Activated T-cell treated with anti-CD3 and anti-CD28 coated beads, Interleukin-2, amount 50 U/mL, for 48 hours (primary cell): ENCODE measurements at regions not wholly inside any gene's neighbourhood (a gene's known extent, or its start where the extent isn't known, plus 50 kb on each side); places are given as distances from the start of the nearest gene placed in this dataset.
"Not testable (repeated sequence)": the region's sequence is repeated elsewhere in the genome, so short reads cannot be mapped to it uniquely, and the experiment has no call there.

ENCODE experiments used
- DNase-seq, 2 experiments: peaks; one replicate each; pipeline ENCODE4 v3.0.0-alpha.2; 2020

DNA sequence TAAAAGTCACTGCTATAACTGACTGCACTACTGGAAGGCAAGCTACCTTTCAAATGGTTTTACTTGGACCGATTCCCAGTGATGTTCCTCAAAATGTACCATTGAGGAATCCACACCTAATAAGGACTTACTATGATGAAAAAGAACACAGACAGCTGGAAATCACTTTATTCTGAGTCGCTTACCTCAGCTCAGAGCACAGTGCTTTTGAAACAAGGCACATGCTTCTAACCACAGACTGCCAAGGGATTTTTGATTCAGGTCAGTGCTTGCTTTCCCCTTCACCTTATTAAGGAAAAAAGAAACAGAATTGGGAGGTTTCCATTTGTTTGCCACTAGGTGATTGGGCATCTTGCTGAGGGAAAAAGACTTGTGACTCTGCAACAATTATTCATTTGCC is 707.5 kb upstream of the FSHR start:
- no peak for DNase-seq

DNA sequence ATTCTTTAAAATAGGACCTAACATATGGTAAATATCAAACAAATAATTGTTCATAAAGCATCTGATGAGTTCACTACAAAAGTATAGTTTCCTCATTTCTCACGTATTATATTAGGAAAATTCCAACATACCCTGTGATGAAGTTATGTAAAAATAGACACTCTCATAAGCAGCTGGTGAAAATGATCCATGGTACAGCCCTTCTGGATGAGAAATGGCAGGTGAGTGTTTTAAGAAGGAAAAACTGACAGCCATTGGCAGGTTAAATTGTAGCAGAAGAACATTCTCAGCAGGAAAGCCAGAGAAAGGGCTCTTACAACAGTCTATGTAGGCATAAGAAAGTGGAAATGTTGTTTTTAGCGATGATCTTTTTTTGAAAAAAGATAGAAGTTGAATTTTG is 706.5 kb upstream of the FSHR start:
- no peak for DNase-seq

DNA sequence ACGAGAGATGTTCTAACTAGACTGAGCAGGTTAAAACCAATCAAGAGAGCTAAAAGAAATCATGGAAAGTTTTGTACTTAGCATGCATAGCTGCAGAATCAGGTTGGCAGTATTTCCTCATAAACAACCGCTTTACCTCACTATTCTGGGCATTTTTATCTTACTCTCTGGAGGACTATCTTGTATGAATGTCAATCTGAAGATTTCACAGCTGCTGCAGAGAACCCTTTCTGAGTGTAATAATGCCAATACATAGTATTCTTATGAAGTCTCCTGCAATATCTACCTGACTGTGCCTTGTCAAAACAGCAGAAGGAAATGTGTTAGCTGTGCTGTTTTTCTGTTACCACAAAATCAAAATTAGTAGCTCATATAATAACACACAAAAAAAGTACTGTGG is 705.9 kb upstream of the FSHR start:
- DNase-seq = no peak

DNA sequence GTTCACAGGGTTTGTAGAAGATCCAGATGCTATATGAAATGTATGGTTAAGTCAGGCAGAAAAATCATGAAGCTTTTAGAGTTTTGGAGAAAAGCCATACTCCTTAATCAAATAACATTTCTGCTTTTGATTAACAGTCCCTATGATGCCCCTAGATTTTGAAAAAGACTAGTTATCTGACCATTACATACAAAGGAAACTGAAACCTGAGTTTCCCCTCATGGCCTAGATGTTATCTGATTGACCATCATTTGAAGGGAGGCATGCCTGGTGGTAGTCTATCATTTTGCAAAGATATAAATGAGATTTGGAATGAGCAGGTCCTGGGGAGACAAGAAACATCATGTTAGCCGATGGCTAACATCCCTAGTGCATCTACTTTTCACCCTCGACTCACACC is 704.3 kb upstream of the FSHR start:
- DNase-seq = no peak

DNA sequence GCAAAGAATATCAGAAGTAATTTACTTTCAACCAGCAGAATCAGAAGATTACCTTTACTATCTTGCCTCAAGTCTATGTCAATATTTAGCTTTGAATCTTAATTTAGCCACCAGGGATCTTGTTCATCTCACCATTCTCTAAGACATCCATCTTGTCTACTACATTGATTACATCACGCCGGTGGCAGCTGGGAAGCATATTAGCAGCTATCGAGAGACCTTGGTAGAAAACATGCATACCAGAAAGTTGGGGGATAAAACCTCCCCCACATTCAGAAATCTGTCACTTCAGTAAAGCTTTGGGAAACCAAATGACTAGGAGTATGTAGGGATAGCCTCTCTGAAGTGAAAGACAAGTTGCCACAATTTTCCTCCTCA is 703.8 kb upstream of the FSHR start:
- DNase-seq = no peak

DNA sequence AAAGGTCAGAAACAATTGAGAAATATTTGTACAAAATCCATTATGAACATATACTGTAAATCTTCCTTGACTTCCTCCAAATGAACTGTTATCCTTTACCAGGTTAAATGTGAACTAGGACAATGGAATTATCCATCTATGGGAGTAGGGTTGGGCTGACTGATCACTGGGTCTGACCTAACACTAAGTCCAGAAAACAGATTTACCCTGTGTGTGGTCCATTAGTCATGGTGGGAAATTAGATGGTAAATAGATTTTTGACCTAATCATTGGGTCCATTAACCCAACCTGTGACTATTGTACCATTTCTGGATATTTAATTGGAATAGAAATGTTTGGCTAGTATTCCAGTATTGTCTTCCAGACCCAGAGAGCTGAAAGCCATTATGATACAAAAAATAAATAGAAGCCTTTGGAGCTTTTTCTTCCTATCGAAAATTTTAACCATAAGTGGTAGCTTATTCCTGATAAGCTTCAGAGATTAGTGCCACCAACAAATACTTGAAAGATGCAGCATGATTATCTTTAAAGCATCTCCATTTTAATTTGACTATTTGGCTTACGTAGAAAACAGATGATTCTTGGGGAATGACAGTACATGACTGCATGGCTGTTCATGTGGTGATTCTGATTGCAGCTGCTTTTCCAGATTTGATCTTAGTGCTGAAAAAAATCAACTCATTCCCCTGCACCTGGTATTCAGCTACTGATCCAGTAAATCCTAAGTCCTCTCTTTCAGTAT is 703.2 kb upstream of the FSHR start:
- no peak for DNase-seq

DNA sequence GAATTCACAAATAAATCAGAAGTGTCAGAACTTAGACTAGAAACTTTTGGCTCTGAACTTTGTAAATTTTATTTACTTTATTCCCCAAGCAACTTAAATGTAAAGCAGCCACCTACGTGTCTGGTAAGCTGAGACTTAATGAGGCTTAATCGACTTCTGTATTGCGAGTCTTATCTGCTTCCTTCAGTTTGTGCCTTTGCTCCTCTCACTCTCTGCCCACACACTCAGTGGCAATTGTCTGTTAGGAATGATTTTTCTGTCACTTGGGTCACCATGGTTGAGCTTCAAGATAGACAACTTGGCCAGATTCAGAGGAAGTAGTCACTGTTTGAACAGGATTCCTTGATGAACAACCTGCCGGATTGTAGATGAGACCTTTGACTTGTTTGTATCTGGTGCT is 691.4 kb upstream of the FSHR start:
- no peak for DNase-seq

DNA sequence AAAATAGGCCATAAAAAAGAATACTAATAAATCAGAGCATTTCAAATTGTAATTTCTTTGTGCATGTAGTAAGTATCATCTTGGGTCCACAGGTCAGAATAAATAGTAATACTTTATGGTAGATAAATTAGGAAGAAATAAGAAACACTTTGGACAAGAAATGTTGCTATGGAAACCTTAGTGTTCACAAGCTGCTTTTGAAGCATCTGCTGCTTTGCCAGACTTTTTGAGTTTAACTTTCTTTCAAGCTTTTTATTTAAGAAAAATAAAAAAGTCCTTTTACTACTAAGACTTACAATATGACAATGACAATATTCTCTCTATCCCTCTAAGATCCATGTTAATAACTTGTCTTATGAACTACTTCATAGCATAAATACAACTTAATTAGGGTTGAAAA is 690.7 kb upstream of the FSHR start:
- no peak for DNase-seq

DNA sequence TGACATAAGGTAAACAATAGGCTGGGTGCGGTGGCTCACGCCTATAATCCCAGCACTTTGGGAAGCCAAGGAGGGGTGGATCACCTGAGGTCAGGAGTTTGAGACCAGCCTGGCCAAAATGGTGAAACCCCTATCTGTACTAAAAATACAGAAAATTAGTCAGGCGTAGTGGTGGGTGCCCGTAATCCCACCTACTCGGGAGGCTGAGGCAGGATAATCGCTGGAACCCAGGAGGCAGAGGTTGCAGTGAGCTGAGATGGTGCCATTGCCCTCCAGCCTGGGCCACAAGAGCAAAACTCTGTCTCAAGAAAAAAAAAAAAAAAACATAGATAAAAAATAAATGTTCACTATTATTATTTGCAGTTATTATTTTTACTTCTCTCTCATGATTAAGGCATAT is 689.8 kb upstream of the FSHR start:
- not testable (repeated sequence) for DNase-seq

DNA sequence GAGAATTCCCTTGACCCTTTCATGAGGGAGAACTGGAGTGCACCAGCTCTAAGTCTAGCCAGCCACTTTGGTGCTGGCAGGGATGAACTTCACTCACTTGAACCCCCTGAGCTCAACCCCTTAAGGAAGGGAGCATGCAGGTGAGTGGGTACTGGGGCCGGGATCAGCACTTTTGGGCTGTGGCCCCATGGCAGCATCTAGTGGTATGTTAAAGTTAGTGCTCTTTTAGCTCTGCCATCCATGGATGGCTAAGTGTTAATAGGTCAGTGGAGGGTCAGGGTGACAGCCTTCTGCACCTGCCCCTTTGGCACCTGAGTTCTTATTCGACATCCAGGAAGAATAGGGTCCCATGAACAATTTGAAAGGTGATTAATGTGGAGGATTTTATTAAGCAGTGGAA is 689.0 kb upstream of the FSHR start:
- DNase-seq = no peak

DNA sequence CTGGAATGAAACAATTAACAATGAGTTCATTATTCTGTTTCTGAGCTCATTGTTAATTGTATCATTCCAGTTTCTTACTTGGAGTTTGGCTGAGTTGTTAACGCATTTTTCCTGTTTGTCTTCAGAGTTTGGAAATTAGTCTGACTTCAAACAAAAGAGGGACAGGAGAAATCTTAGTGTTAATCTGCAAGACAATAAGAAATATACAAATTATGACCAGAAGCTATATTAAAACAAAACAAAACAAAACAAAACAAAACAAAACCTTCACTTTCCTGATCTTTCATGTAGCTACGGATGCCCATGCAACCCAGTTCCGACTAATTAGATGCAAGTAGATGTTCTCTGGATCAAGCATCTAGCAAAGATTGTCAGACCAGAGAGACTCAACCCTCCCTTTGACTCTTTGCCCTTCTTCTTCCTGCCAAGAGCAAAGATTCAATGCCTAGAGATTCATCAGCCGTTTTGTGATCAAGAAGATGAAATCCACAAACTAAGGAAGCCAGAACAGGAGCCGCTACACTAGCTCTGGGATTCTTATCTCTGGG is 686.2 kb upstream of the FSHR start:
- DNase-seq = no peak

DNA sequence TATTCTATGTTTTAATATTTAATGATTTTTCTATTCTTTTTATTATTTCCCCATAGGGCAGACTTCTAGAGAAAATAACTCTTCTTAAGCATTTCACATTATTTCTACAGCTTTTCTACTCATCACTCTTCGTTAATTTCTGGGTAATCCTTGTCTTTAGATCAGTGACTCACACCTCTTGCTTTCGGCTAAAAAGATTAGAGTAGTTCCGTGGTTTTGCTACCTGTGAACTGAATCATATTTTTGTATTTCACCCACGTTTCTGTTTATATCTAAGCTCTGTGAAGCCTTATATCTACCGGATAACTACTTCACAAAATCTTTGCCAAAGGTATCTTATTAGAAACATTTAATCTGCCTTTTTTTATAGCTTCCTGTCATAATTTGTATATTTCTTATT is 685.5 kb upstream of the FSHR start:
- DNase-seq = no peak

DNA sequence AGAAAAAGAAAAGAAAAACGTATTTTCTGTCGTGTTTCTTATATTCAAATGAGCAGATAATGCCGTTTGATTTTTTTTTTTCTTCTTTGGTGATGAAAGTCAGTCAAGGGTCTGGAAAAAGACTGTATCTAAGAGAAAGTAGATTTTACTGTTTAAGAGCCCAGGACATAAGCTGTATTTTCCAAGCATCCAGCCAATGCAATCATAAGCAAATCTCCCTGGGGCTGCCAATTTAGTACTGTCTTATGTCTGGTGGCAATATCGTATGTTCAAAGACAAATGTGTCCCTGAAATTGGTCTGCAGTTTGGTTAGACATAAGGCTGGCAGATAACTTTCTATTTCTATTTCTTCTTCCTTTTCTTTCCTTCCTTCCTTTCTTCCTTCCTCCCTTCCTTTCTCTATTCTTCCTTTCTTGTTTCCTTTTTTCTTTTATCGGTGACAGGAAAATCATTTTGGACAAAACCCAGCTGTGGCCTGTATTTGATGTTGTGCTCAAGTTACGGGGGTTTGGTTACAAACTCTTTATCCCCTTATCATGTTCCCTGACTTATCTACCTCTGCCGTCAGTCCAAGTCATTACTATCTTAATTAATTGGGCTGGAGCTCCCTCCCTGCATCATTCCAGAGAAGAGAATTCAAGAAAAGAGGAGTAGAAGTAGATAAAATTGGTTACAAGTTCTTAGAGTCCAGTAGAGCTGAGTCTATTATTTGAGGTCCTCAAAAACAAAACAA is 683.4 kb upstream of the FSHR start:
- DNase-seq = no peak

DNA sequence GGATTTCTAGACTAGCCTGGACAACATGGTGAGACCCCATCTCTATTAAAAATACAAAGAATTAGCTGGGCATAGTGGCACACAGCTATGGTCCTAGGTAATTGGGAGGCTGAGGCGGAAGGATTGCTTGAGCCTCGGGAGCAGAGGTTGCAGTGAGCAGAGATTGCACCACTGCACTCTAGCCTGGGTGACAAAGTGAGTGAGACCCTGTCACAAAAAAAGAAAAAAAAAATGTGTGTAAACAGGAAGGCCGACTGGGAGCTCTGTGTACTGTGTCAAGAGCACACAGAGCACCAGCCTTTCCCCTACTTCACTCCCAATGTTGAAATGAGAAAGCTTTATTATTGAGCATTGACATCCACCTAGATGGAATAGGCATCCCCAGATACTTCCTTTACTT is 681.7 kb upstream of the FSHR start:
- DNase-seq = no peak

DNA sequence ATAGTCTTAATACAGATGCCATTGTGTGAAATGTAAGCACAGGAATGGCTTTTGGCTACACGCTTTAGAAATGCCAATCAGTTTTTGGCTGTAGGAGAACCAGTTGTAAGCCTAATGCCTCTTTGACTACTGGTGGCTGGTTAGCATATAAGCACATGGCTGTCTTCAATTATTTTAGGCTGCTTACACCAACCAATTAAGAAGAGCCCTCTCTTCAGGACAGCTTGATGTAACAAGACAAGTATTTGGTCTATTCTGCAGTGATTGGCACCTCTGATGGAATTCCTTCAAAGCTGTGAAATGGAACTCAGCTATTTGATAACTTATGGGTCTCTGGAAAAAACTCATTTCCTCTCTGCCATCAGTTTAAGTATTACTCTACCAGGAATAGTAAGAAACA is 680.1 kb upstream of the FSHR start:
- DNase-seq = no peak

DNA sequence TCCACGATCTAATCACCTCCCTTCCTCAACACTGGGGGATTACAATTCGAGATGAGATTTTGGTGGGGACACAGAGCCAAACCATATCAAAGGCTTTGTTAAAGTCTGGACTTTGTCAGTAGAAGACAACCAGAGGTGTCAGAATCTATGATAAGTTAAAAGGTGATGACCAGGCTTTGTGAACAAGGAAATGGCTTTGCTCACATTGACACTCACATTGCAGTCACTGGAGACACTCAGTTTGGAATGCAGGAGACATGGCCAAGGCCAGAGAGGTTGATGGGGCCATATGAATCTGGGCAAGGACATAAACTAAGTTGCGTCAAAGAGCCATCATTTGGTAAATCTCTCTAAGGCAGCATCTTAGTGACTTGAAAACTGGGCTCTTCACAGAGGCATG is 678.2 kb upstream of the FSHR start:
- DNase-seq = no peak

DNA sequence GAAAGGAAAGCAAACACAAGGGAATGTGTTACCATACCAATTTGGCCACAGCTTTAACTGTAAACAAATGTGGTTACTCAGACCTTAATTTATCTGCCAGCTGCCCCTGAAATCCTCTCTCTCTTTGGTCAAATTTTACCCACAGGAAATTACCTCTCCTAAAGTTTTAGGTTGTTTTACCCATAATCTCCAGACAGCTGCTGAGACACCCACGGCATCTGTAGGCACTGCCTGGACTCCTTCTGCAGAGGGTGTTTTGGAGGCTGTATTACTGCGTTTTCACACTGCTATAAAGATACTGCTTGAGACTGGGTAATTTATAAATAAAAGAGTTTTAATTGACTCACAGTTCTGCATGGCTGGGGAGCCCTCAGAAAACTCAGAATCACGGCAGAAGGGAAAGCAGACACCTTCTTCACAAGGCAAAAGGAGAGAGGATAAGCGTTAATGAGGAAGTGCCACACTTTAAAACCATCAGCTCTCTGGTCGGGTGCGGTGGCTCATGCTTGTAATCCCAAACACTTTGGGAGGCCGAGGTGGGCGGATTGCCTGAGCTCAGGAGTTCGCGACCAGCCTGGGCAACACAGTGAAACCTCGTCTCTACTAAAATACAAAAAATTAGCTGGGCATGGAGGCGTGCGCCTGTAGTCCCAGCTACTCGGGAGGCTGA is 677.5 kb upstream of the FSHR start:
- DNase-seq = no peak

DNA sequence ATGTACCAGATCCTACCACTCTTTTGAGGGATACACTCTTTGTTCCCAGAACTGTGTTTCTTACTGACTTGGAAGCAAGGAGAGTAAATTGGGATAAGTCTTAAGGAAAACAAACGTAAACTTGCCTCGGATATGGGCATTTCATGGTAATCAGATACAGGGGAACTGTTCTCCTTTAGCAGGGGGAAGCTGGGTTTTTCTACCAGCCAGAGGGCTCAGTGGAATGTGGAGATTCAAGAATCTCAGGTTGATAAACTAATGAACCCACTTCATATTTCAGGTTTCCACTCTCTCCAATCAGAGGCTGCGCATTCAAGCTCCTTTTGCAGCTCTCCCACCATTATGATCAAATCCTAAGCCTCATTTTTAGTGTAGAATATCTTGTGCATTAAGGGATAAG is 676.5 kb upstream of the FSHR start:
- no peak for DNase-seq

DNA sequence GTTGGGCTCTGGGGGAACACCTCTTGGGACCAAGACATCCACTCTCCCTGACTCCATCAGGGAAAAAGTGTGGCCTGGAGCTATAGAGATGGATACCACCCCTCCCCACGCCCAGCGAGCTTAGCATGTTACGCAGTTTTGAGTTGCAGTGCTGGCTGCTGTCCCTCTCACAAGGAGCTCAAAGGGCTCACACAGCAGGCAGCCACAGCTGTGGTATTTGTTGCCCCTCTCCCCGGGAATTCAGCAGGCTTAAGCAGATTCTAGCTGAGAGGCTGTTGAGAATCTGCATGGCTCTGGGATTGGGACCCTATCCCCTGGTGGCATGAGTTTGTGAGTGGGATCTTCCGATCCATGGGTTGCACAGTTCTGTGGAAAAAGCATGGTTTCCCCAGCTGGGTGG is 673.1 kb upstream of the FSHR start:
- DNase-seq = no peak

DNA sequence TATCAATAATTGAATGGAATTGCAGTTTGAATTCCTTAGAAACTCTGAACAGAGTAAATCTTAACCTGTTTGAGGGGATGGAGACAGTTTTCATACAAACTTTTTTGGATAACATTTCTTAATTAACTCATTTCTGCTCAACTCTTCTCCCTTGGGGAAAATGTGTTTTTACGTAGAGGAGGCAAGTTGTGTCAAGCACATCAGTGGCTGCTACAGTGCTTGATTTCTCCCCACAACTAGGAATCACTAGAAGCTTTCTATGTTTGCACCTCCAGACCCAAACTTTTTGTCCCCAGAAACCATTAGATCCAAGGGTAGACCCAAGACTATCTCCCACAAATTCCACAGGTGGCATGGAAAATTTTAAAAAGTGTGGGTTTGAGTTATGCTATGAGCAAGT is 658.9 kb upstream of the FSHR start:
- DNase-seq = no peak

DNA sequence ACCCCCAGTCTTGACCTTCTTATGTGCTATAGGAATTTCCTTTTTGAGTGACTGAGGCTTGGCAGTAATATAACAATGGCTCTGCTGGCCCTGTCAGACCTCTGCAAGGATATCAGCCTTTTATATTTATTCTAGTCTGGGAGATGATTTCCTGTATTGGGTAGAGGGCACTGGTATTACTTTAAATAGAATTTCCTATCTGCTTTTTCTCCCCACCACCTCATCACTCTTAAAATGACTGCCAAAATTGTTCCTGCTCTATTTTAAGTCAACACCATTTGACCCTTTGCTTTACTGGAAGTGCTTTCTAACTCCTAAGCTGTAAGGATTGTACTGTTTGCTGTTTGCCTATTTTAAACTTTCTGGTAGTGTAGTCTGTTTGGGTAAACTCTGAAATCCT is 658.4 kb upstream of the FSHR start:
- no peak for DNase-seq

DNA sequence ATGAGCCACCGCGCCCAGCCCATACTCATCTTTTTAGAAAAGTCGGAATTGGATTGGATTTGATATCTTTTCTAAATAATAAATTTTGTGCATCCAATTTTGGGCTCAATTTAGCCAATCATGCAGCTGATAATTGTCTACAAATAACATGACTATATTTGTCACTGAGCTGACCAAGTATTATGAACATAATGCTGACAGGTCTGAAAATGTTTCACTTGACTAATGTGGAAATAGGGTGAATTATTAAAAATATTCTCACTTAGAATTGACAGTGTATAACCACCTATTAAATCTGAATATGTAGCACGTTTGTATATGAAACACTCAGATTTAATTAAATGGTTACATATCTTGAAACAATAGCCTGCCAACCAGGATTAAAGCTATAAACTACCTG is 657.2 kb upstream of the FSHR start:
- DNase-seq = no peak

DNA sequence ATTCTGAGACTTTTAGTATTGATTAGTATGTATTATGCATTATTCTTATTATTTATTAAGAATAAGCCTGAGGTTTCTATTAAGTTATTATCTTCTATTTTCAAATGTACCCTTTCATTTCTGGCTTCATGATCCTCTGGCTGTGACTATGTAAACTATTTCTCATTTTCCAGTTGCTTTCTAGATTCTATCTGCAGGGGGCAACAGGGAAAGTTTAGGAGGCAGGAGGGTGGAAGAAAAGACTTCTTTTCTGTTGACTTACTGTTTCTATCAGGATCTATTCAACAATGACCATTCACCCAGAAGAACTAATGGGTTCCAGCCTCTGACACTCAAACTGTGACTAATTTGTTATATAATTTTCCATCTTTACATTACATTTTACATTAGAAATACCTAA is 653.4 kb upstream of the FSHR start:
- no peak for DNase-seq

DNA sequence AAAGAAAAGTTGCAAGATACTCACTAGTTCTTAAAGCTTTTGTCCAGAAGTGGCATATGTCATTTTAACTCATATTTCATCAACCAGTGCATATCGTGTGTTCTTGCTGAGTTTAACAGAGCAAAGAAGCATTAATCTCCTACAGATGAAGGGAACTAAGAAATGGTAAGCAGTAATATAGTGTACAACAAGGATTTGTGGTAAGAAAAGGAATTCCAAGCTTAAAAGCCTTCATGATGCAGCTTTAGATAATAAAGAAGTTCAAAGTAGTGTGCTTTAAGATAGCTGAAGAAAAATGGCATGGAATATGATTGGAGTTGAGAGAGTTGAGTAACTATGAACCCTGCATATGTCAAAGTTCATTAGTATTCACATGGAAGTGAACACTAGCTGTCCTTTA is 649.8 kb upstream of the FSHR start:
- no peak for DNase-seq
